Neutrophil (primary cell): ENCODE measurements at regions not wholly inside any gene's neighbourhood (a gene's known extent, or its start where the extent isn't known, plus 50 kb on each side); places are given as distances from the start of the nearest gene placed in this dataset.
"Not testable (repeated sequence)": the region's sequence is repeated elsewhere in the genome, so short reads cannot be mapped to it uniquely, and the experiment has no call there.

ENCODE experiments used
- H3K27ac ChIP-seq: fragments of 200-600 bp; sonication (generic); 2 replicates; pipeline ENCODE4 v1.5.1; 2016; ENCODE audit warnings: mild to moderate bottlenecking, moderate library complexity
- H3K27me3 ChIP-seq: fragments of 200-600 bp; sonication (generic); 2 replicates; pipeline ENCODE4 v1.6.0; 2016; ENCODE audit warnings: mild to moderate bottlenecking
- H3K36me3 ChIP-seq: fragments of 200-600 bp; sonication (generic); 2 replicates; pipeline ENCODE4 v1.5.1; 2017
- H3K4me1 ChIP-seq, 2 experiments: fragments of 200-600 bp in 1 of 2; sonication (generic) in 1 of 2; 1 replicate in 1 of 2; 2 replicates in 1 of 2; pipeline versions ENCODE4 v1.5.1 to v1.6.1; 2013 to 2016; ENCODE audit warnings: low read depth in 1 of 2, low read length in 1 of 2, mild to moderate bottlenecking in 1 of 2, moderate library complexity in 1 of 2; ENCODE audit not compliant: control insufficient read depth in 1 of 2, insufficient read depth in 1 of 2
- H3K4me3 ChIP-seq, 2 experiments: fragments of 200-600 bp in 1 of 2; sonication (generic) in 1 of 2; 1 replicate in 1 of 2; 2 replicates in 1 of 2; pipeline ENCODE4 v1.5.1; 2013 to 2016; ENCODE audit warnings: low read depth in 1 of 2, low read length in 1 of 2, mild to moderate bottlenecking in 1 of 2, moderate library complexity in 1 of 2
- H3K9me3 ChIP-seq: fragments of 200-600 bp; sonication (generic); 2 replicates; pipeline ENCODE4 v1.5.1; 2016
- TF ChIP-seq, protein P1 (sequence below): fragments of 200-600 bp; sonication (generic); IDR thresholded peaks from 2 replicates; pipeline ENCODE4 v1.5.1; 2016; ENCODE audit warnings: antibody characterized with exemption

DNA sequence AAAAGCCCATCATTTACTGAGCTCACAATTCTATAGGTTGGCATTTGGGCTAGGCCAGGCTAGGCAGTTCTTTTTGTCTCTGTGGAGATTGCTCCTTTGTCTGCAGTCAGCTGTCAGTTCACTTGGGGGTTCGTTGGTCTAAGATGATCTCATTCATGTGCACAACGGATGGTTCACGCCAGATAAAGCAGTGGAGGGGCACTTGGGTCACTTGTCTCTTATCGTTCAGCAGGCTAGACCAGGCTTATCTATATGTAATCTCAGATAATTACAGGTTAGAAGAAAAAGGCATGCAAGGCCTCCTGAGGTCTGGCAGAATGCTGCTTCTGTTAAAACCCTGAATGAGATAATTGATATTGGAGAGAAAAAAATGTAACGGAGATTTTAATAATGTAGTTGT, 119.0 kb upstream of the ATP2B1 start:
- TF ChIP-seq, protein P1, sequence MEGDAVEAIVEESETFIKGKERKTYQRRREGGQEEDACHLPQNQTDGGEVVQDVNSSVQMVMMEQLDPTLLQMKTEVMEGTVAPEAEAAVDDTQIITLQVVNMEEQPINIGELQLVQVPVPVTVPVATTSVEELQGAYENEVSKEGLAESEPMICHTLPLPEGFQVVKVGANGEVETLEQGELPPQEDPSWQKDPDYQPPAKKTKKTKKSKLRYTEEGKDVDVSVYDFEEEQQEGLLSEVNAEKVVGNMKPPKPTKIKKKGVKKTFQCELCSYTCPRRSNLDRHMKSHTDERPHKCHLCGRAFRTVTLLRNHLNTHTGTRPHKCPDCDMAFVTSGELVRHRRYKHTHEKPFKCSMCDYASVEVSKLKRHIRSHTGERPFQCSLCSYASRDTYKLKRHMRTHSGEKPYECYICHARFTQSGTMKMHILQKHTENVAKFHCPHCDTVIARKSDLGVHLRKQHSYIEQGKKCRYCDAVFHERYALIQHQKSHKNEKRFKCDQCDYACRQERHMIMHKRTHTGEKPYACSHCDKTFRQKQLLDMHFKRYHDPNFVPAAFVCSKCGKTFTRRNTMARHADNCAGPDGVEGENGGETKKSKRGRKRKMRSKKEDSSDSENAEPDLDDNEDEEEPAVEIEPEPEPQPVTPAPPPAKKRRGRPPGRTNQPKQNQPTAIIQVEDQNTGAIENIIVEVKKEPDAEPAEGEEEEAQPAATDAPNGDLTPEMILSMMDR = no peak
- no peaks in the 10 kb centered on the region for H3K27me3 ChIP-seq
- H3K4me1 ChIP-seq = no peaks in the 10 kb centered on the region
- H3K27ac ChIP-seq = no peak overlapping the region
- H3K9me3 ChIP-seq = no peaks in the 10 kb centered on the region
- no peak overlapping the region for H3K4me3 ChIP-seq
- no peaks in the 10 kb centered on the region for H3K36me3 ChIP-seq

- H3K27ac ChIP-seq = no peak overlapping the region
- no peaks in the 10 kb centered on the region for H3K4me1 ChIP-seq
- H3K36me3 ChIP-seq = no peaks in the 10 kb centered on the region
- H3K27me3 ChIP-seq = no peaks in the 10 kb centered on the region
- no peak overlapping the region for H3K4me3 ChIP-seq
- H3K9me3 ChIP-seq = no peaks in the 10 kb centered on the region
- TF ChIP-seq, protein P1 = no peak
These were observed 117.8 kb upstream of the ATP2B1 start for GRCh38 chr12:89826468-89826867.

GRCh38 chr12:89825591-89826449, 117.2 kb upstream of the ATP2B1 start:
- Histone ChIP-seq H3K4me3 (no peak overlapping the region), H3K27me3 (no peaks in the 10 kb centered on the region), H3K36me3 (no peaks in the 10 kb centered on the region), H3K9me3 (no peaks in the 10 kb centered on the region), H3K4me1 (no peaks in the 10 kb centered on the region), H3K27ac (no peak overlapping the region)
- TF ChIP-seq, protein P1 = no peak

- no peaks in the 10 kb centered on the region for H3K9me3 ChIP-seq
- TF ChIP-seq, protein P1 = no peak
- H3K36me3 ChIP-seq = no peaks in the 10 kb centered on the region
- H3K27ac ChIP-seq = no peak overlapping the region
- no peak overlapping the region for H3K4me3 ChIP-seq
- H3K27me3 ChIP-seq = no peaks in the 10 kb centered on the region
- no peaks in the 10 kb centered on the region for H3K4me1 ChIP-seq
These were observed 116.2 kb upstream of the ATP2B1 start for GRCh38 chr12:89824822-89825221.

GRCh38 chr12:89822992-89823391, 114.4 kb upstream of the ATP2B1 start:
- H3K4me3 ChIP-seq, H3K27ac ChIP-seq, H3K27me3 ChIP-seq, H3K4me1 ChIP-seq, H3K36me3 ChIP-seq, H3K9me3 ChIP-seq: not testable (repeated sequence)

DNA sequence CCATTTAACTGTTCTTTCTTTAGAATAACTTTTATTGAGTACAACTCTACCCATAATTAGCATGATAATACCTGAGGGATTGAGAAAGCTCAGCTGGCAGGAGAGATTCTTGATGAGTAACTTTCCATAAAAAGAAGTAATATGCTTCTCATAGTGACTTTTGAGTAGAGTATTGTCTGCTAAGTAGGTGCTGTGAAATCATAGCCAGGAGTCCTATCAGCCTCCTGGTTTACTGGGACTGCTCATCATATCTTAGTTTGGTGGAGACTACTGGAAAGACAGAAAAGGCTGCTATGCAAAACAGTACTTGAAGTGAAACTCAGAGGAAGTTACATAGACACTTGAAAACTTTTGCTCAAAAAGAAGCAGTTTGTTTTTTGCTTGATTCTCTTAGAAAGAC, 113.3 kb upstream of the ATP2B1 start:
- no peaks in the 10 kb centered on the region for H3K27me3 ChIP-seq
- no peak overlapping the region for H3K27ac ChIP-seq
- H3K4me3 ChIP-seq = no peak overlapping the region
- H3K36me3 ChIP-seq = no peaks in the 10 kb centered on the region
- H3K4me1 ChIP-seq = no peaks in the 10 kb centered on the region
- no peaks in the 10 kb centered on the region for H3K9me3 ChIP-seq
- TF ChIP-seq, protein P1 = no peak
